GM18873 (cell line): ENCODE measurements at regions not wholly inside any gene's neighbourhood (a gene's known extent, or its start where the extent isn't known, plus 50 kb on each side); places are given as distances from the start of the nearest gene placed in this dataset.

Experiments used
- ATAC-seq: cut with Tn5 transposase; IDR thresholded peaks from one replicate; pipeline ENCODE4 v1.9.1; 2021; ENCODE audit warnings: mild to moderate bottlenecking, moderate library complexity, moderate number of reproducible peaks; ENCODE audit not compliant: unreplicated experiment, low FRiP score

DNA sequence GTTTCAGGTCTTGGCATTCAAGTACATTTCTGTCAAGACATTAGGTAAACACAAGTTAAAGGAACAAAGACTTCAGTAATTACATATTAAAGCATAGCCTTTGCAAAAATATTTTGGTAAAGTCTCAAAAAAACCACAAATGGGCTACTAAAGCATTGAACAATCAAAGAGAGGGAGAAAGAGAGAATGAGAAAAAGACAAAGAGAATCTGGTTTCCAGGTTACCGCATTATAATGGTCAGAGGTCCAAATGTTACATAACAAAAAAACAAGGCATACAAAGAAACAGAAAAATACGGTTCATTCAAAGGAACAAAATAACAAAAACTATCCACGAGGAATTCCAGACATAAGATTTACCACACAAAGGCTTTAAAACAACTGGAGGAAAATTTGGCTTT lies 327.9 kb downstream of the AKAIN1 start:
- no peak for ATAC-seq

DNA sequence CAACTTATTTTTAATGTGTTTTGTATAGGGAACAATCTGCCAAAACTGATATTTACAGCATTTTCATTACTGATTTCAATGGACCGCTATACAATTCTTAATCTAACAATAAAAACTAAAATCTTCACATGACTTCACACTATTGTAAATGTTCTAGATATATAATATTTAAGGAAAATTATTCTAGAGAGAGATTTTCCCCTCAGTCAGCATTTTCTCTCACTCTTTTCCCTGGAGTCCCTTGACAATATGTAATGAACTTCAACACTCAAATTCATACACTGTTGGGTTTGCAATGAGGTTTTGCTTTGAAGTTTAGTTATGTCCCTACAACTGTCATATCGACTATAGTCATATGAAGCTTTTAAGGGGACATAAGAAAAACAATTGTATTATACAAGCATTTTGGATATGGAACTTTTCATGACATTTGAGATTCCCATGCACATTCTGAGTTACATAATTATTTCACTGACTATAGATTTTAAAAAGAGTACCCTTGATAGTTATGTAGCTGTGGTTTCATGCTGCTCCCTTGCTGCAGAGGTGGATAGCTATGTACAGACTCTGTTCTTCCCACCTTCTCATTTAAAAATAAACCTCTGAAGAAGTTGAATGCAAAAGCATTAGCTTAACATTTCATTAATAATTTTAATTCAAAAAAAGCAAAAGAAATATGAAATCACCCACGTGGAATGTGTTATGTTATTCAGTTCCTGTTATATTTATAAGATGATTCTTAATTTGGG lies 338.5 kb downstream of the AKAIN1 start:
- ATAC-seq, result no peak

DNA sequence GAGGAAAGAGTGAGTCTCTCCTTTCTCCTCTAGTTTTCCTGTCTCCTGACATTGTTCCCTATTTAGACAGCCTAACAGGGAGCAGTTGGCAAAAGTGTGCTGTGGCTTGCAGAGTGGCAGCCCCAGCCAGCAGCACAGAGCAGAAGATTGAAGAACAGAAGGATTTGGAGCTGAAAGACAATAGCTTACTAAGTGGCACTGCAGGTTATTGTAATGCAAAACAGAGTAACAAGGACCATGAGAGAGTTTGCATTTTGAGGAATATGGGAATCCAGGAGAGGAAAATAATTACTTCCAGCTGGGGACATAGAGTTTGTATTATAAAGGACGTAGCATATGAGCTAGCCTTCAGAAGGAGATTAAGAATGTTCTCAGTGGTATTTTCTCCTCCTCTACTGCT lies 342.4 kb downstream of the AKAIN1 start:
- no peak for ATAC-seq

DNA sequence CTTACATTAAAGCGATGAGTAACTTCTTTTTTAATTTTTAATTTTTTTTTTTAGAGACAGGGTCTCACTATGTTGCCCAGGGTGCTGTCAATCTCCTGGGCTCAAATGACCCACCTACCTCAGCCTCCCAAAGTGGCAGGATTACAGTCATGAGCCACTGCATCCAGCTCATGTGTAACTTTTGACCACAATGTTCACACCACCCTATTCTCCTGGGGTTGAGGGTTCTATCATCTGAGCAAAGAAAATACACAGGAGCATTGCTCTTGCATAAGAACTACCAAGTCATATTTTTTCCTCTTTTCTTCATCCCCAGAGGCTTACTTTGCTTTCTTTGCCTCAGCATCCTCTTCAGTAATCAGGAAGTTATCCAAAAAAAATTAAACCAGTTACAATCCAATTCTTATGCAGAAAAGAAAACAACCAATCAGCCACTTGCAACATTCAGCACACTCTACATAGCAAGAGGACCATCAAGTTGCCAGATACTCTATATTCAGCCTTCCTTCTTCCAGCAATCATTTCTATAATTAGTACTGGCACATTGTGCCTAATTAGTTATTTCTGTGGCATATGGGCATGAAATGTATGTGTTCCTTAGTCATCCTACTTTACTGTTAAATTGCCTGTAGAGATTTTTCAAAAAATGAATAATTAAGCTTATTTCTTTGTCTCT lies 345.6 kb downstream of the AKAIN1 start:
- ATAC-seq, result no peak

GRCh38 chr18:4847056-4847455 lies 350.0 kb downstream of the AKAIN1 start:
- no peak for ATAC-seq

DNA sequence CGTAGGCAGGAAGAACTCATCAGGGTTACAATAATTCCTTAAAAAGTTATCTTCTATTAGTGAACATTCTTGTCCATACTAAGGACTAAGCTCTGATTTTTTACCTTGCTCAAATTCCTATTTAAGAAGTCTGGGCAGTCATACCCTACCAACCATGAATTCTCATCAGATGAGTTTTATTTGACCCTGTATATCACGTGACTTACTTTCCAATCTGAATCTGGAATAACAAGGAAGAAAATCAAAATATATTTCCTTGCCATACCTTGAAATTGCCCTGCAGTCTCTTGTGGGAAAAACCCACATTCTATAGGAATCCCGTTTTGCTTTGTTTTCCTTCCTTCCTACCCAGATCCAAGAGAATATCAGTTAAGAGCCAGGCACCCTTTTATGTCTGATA lies 352.7 kb downstream of the AKAIN1 start:
- no peak for ATAC-seq

DNA sequence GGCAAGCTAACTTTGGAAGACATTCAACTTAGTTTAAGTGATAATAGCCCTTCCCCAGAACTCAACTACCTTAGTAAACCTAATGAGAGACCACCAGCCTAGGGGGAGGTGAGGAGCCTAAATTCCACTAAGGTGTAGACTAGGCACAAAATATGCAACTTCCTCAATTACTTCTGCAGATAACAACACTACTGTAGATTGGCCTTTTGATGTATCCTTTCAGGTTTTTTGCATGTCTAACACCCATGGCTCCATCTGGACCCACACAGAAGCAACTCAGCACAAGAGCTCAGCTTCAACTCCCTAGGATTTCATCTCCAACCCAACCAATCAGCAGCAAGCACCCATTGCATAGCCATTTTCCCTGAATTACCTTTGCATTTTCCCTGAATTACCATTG lies 353.3 kb downstream of the AKAIN1 start:
- ATAC-seq, result no peak

- no peak for ATAC-seq
These were observed 354.3 kb downstream of the AKAIN1 start for GRCh38 chr18:4842751-4843150.

- ATAC-seq, result no peak
These were observed 354.8 kb downstream of the AKAIN1 start for GRCh38 chr18:4842287-4842686.

DNA sequence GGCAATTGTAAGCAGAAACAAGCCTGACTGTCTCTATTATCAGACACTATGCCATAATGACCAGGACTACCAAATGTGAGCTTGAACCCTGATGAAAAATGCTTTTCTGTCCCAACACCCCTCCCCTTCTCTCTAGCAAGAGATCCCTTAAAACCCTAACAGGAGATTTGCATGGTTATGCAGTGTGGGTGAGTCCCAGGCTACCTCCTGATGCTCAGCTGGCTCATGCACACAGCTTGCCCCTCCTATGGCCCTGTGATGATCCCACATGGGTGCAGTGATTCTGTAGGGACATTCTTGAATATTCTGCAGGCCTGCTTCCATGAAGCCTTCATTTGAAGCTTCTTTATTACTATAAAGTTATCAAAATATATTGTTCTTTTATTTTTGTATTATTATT lies 357.4 kb downstream of the AKAIN1 start:
- ATAC-seq, result no peak

GRCh38 chr18:4836141-4836540 lies 360.9 kb downstream of the AKAIN1 start:
- no peak for ATAC-seq

- ATAC-seq, result no peak
These were observed 365.2 kb downstream of the AKAIN1 start for GRCh38 chr18:4831791-4832375.

DNA sequence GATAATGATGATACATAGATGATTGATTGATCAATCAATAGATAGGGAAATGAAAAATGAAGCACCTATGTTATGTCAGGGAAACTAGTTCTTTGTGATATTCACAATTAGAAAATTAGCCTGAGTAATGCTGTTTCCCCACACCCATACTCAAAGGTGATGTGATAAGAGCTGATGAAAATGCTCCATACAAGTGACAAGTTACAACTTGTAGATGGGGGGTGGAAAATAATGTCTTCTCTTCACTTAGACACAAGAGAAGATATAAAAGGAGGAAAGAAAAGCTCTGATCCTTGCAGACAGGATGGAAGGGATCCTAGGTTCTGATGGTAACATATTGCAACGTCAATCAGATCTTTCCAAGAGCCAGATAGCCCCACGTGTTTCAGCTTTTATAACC lies 365.9 kb downstream of the AKAIN1 start:
- no peak for ATAC-seq

DNA sequence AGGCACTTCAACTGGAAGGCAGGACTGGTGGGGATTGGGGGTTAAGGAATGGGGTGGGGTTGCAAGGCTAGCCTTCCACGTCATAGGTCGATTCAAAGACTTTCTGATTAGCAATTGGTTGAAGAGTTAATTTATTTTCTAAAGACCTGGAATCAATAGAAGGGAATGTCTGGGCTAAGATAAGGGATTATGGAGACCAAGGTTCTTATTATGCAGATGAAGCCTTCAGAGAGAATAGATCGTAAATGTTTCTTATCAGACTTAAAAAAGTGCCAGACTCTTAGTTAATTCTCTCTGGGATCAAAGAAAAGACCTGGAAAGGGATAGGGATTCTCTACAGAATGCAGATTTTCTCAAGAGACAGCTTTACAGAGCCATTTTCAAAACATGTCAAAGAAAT lies 368.0 kb upstream of the DLGAP1 start:
- no peak for ATAC-seq

- ATAC-seq, result no peak
These were observed 366.7 kb upstream of the DLGAP1 start for GRCh38 chr18:4821801-4822200.

DNA sequence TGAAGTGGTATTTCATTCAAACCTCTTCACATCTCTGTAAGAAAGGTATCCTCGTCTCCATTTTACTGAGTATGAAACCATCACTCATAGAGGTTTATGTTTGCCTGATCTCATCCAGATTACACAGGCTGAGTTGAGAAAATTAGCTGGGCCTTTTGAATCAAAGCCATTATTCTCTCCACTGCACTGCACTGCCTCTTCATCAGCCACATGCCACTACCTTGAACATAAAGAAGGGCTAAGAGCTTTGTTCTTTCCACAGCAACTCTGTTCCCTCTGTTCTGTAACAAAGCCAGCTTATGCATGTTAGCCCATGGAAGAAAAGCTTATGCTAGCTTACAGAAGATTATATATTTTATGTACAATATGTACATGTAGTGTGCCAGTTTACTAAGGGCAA lies 362.6 kb upstream of the DLGAP1 start:
- no peak for ATAC-seq

GRCh38 chr18:4813708-4814107 lies 358.6 kb upstream of the DLGAP1 start:
- ATAC-seq, result no peak

GRCh38 chr18:4808891-4809290 lies 353.8 kb upstream of the DLGAP1 start:
- ATAC-seq, result no peak

- ATAC-seq, result no peak
These were observed 352.6 kb upstream of the DLGAP1 start for GRCh38 chr18:4807604-4808293.

DNA sequence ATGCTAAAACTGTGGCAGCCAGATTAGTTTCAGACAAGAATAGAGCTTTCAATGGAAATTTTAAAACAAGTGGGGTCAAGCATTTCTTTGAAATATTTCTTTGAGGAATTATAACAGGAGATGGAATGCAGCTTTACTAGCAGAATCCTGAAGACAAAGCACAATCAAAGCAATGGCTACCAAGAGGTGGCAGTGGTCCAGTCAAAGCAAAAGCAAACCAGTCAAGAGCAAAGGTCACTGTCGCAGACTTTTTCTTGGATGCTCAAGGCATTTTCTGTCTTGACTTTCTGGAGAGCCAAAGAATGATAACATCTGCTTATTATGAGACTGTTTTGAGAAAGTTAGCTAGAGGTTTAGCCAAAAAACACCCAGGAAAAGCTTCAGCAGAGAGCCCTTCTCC lies 351.2 kb upstream of the DLGAP1 start:
- ATAC-seq, result no peak

- ATAC-seq, result no peak
These were observed 347.2 kb upstream of the DLGAP1 start for GRCh38 chr18:4802296-4802695.
